Neural progenitor cell (in vitro differentiated cells): ENCODE measurements at regions not wholly inside any gene's neighbourhood (a gene's known extent, or its start where the extent isn't known, plus 50 kb on each side); places are given as distances from the start of the nearest gene placed in this dataset.

Experiments used
- DNase-seq: peaks from one replicate; pipeline ENCODE4 v3.0.0-alpha.2; 2016; ENCODE audit warnings: low spot score
- H2AFZ ChIP-seq: fragments of 200-600 bp; sonication (generic); replicated peaks from 2 replicates; pipeline ENCODE4 v1.6.1; 2016; ENCODE audit warnings: antibody characterized with exemption
- H3F3A ChIP-seq: fragments of 200-600 bp; sonication (generic); 2 replicates; pipeline ENCODE4 v1.6.1; 2016; ENCODE audit warnings: antibody characterized with exemption, low read depth
- H3K27ac ChIP-seq: fragments of 200-600 bp; sonication (generic); 2 replicates; pipeline ENCODE4 v1.5.1; 2016; ENCODE audit warnings: mild to moderate bottlenecking
- H3K27me3 ChIP-seq: fragments of 200-600 bp; sonication (generic); 2 replicates; pipeline ENCODE4 v1.6.1; 2016; ENCODE audit warnings: mild to moderate bottlenecking, moderate library complexity
- H3K36me3 ChIP-seq: fragments of 200-600 bp; sonication (generic); 2 replicates; pipeline ENCODE4 v1.5.1; 2016
- H3K4me1 ChIP-seq: fragments of 200-600 bp; sonication (generic); 2 replicates; pipeline ENCODE4 v1.6.1; 2016; ENCODE audit warnings: mixed run types
- H3K4me2 ChIP-seq: fragments of 200-600 bp; sonication (generic); 2 replicates; pipeline ENCODE4 v1.6.1; 2016
- H3K4me3 ChIP-seq: fragments of 200-600 bp; sonication (generic); 2 replicates; pipeline ENCODE4 v1.5.1; 2016
- H3K79me2 ChIP-seq: fragments of 200-600 bp; sonication (generic); 2 replicates; pipeline ENCODE4 v1.6.1; 2016; ENCODE audit warnings: low read depth
- H3K9ac ChIP-seq: fragments of 200-600 bp; sonication (generic); 2 replicates; pipeline ENCODE4 v1.6.1; 2016
- H3K9me3 ChIP-seq: fragments of 200-600 bp; sonication (generic); 2 replicates; pipeline ENCODE4 v1.5.1; 2016; ENCODE audit warnings: low read depth
- H4K20me1 ChIP-seq: fragments of 200-600 bp; sonication (generic); 2 replicates; pipeline ENCODE4 v1.6.1; 2016; ENCODE audit warnings: low read depth
- H3K27ac Mint-ChIP-seq: 3 replicates; pipeline ENCODE4 v1.8.0; 2021; ENCODE audit warnings: mixed read lengths
- H3K27me3 Mint-ChIP-seq: 2 replicates; pipeline ENCODE4 v1.8.0; 2022; ENCODE audit warnings: low read depth, mild to moderate bottlenecking, inconsistent platforms, moderate library complexity, mixed read lengths; ENCODE audit not compliant: insufficient read depth
- H3K36me3 Mint-ChIP-seq: 3 replicates; pipeline ENCODE4 v1.8.0; 2021; ENCODE audit warnings: mixed read lengths
- H3K4me1 Mint-ChIP-seq: 3 replicates; pipeline ENCODE4 v1.8.0; 2021; ENCODE audit warnings: mixed read lengths
- H3K4me3 Mint-ChIP-seq: 3 replicates; pipeline ENCODE4 v1.8.0; 2021; ENCODE audit warnings: mild to moderate bottlenecking, moderate library complexity, mixed read lengths
- H3K9me3 Mint-ChIP-seq: 3 replicates; pipeline ENCODE4 v1.8.0; 2020; ENCODE audit warnings: mixed read lengths
- EZH2 ChIP-seq: fragments of 200-600 bp; sonication (generic); IDR thresholded peaks from 2 replicates; pipeline ENCODE4 v1.6.1; 2017; ENCODE audit warnings: antibody characterized with exemption, mild to moderate bottlenecking, moderate library complexity
- EZH2phosphoT487 ChIP-seq: fragments of 200-600 bp; sonication (generic); IDR thresholded peaks from 2 replicates; pipeline ENCODE4 v1.6.1; 2017; ENCODE audit warnings: antibody characterized with exemption
- TF ChIP-seq, protein P1 (sequence below): fragments of 200-600 bp; sonication (generic); IDR thresholded peaks from 2 replicates; pipeline ENCODE4 v1.5.1; 2017; ENCODE audit warnings: antibody characterized with exemption, mild to moderate bottlenecking

DNA sequence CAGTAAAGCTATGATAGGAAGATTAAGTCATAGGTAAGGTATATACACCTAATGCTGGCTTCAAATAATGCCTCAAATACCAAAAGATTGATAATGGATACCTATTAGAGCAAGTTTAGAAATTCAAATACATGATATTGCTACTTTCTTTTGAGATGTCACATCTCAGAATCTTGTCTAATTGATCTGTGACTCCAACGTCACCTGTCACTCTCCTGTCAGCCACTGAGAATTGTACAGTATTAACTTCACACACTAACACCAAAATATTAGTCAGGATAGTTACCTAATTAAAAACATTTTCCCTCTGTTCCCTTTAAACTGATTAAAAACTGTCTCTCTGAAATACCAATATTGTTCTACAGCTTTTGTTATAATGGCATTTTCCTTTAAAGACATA is 575.5 kb upstream of the ID4 start:
- H3K4me3 ChIP-seq: no peak overlapping the region
- no peak for TF ChIP-seq EZH2
- TF ChIP-seq, protein P1, sequence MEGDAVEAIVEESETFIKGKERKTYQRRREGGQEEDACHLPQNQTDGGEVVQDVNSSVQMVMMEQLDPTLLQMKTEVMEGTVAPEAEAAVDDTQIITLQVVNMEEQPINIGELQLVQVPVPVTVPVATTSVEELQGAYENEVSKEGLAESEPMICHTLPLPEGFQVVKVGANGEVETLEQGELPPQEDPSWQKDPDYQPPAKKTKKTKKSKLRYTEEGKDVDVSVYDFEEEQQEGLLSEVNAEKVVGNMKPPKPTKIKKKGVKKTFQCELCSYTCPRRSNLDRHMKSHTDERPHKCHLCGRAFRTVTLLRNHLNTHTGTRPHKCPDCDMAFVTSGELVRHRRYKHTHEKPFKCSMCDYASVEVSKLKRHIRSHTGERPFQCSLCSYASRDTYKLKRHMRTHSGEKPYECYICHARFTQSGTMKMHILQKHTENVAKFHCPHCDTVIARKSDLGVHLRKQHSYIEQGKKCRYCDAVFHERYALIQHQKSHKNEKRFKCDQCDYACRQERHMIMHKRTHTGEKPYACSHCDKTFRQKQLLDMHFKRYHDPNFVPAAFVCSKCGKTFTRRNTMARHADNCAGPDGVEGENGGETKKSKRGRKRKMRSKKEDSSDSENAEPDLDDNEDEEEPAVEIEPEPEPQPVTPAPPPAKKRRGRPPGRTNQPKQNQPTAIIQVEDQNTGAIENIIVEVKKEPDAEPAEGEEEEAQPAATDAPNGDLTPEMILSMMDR: no peak
- no peak for TF ChIP-seq EZH2phosphoT487
- H3K9ac ChIP-seq: no peak overlapping the region
- Mint-ChIP-seq H3K36me3 (no peaks in the 10 kb centered on the region), H3K4me3 (no peak overlapping the region), H3K4me1 (no peaks in the 10 kb centered on the region), H3K9me3 (no peaks in the 10 kb centered on the region), H3K27ac (no peak overlapping the region), H3K27me3 (no peaks in the 10 kb centered on the region)
- H3K4me1 ChIP-seq: peaks cover 6% of the 10 kb centered on the region
- no peaks in the 10 kb centered on the region for H3K79me2 ChIP-seq
- H4K20me1 ChIP-seq: no peaks in the 10 kb centered on the region
- no peaks in the 10 kb centered on the region for H3K9me3 ChIP-seq
- no peaks in the 10 kb centered on the region for H3K36me3 ChIP-seq
- H2AFZ ChIP-seq: no peak overlapping the region
- no peaks in the 10 kb centered on the region for H3K27me3 ChIP-seq
- H3F3A ChIP-seq: peaks cover 10% of the 10 kb centered on the region
- H3K27ac ChIP-seq: no peak overlapping the region
- no peak for DNase-seq
- H3K4me2 ChIP-seq: no peak overlapping the region

DNA sequence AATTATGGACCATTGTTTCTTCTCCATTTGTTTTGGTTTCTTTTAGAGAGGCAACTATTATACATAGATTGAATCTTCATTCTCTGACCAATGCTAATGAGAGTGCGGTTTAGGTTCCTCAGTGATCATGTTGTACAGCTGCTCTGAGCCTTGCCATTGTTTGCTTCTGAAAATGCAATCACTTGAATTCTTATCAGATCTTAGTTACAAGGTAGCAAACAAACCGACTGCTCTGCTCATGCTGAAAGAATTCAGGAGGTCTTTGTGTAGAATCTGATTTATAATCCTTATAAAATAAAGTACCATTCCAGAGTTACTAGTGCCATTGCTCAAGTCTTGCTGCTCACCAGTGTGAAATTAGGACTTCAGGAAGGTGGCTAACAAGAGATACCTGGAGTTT is 569.1 kb upstream of the ID4 start:
- Histone ChIP-seq H3K27me3 (no peaks in the 10 kb centered on the region), H3K36me3 (no peaks in the 10 kb centered on the region), H3K9ac (no peak overlapping the region), H4K20me1 (no peaks in the 10 kb centered on the region), H3K4me1 (no peaks in the 10 kb centered on the region), H3K27ac (no peak overlapping the region), H2AFZ (no peak overlapping the region), H3K4me2 (no peak overlapping the region), H3F3A (no peaks in the 10 kb centered on the region), H3K9me3 (no peaks in the 10 kb centered on the region), H3K4me3 (no peak overlapping the region), H3K79me2 (no peaks in the 10 kb centered on the region)
- Mint-ChIP-seq H3K4me3 (no peak overlapping the region), H3K9me3 (peaks cover 13% of the 10 kb centered on the region), H3K27me3 (peaks cover 3% of the 10 kb centered on the region), H3K36me3 (peaks cover 2% of the 10 kb centered on the region), H3K4me1 (no peaks in the 10 kb centered on the region), H3K27ac (no peak overlapping the region)
- TF ChIP-seq EZH2 (no peak), EZH2phosphoT487 (no peak)
- TF ChIP-seq, protein P1: no peak
- DNase-seq: no peak

DNA sequence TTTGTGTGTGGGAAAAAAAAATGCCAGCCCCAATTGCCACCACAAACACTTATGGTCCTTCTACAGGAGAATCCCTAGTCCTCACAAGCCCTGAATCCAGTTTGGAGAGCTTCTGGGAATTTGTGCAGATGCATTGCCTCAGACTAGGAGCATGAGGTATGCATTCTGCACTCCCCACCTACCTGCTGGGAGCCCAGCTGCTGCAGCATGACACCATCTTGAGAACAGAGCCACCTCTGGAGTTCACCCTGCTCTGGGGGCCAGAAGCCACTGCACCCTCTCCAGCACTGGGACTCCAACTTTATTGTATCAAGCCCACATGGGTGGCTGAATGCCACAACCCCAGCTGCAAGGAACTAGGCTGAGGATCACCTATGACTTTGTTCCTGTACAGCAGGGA is 568.5 kb upstream of the ID4 start:
- H2AFZ ChIP-seq: no peak overlapping the region
- no peaks in the 10 kb centered on the region for H4K20me1 ChIP-seq
- H3K36me3 ChIP-seq: no peaks in the 10 kb centered on the region
- H3K27me3 ChIP-seq: no peaks in the 10 kb centered on the region
- no peak overlapping the region for H3K9ac ChIP-seq
- no peak overlapping the region for H3K27ac Mint-ChIP-seq
- no peaks in the 10 kb centered on the region for H3K79me2 ChIP-seq
- DNase-seq: no peak
- H3K27ac ChIP-seq: no peak overlapping the region
- H3K4me3 ChIP-seq: no peak overlapping the region
- no peak overlapping the region for H3K4me2 ChIP-seq
- no peak overlapping the region for H3K4me3 Mint-ChIP-seq
- H3F3A ChIP-seq: no peaks in the 10 kb centered on the region
- H3K4me1 Mint-ChIP-seq: no peaks in the 10 kb centered on the region
- H3K9me3 Mint-ChIP-seq: peaks cover 15% of the 10 kb centered on the region
- TF ChIP-seq, protein P1: no peak
- TF ChIP-seq EZH2phosphoT487: no peak
- TF ChIP-seq EZH2: no peak
- peaks cover 4% of the 10 kb centered on the region for H3K27me3 Mint-ChIP-seq
- H3K9me3 ChIP-seq: no peaks in the 10 kb centered on the region
- peaks cover 2% of the 10 kb centered on the region for H3K36me3 Mint-ChIP-seq
- no peaks in the 10 kb centered on the region for H3K4me1 ChIP-seq
